UCSD-AML1 (cell line): ENCODE measurements at regions not wholly inside any gene's neighbourhood (a gene's known extent, or its start where the extent isn't known, plus 50 kb on each side); places are given as distances from the start of the nearest gene placed in this dataset.
"Not testable (repeated sequence)": the region's sequence is repeated elsewhere in the genome, so short reads cannot be mapped to it uniquely, and the experiment has no call there.

Experiments
- DNase-seq: peaks from one replicate; lab custom pipeline; 2025; ENCODE audit not compliant: unreplicated experiment; lab: John Stamatoyannopoulos, UW

DNA sequence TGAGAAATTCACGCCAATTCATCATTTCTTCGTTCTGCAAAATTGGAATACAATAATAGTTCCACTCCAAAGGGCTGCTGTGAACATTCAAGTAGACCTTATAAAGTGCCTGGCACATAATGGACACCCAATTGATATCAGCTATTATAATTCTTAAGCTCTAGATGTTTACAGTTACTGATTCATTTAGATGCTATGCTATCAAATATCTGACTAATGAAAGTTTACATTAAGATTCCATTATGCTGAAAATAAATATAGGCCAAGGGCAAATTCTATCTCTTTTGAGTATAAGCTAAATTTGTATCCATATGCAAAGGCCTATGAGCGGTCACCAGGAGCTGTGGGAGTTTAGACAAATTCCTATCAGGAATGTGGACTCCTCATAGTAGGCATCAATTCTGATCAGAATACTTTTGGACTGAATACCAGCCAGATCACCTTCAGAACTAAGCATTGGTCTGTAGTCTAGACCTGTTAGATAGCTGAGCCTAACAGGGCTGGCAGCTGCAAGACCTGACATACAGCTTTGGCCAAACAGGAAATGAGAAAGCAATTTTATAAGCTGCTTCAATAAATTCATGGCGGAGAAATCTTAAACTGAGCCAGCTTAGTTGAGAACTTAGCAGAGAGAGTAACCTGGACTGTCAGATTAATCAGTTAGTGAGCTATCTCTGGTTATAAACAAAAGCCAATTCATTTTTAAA lies 384.3 kb upstream of the ACTRT1 start:
- DNase-seq, result no peak

DNA sequence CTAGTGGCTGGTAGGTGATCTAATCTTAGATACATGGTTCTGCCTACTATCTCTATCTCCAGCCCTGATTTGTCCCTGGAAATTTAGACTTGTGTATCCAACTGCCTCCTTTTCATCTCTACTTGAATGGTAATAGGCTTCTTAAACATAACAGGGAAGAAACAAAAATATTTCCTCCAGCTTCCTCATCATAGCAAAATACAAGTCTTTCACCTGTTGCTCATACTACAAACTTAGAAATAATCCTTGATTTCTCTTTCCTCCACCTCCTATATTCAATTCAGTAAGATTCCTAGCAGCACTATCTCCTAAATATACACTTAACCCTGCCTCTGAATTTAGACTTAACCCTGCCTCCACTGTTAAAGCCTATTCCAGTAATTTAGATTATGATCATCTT lies 373.3 kb upstream of the ACTRT1 start:
- DNase-seq, result no peak

DNA sequence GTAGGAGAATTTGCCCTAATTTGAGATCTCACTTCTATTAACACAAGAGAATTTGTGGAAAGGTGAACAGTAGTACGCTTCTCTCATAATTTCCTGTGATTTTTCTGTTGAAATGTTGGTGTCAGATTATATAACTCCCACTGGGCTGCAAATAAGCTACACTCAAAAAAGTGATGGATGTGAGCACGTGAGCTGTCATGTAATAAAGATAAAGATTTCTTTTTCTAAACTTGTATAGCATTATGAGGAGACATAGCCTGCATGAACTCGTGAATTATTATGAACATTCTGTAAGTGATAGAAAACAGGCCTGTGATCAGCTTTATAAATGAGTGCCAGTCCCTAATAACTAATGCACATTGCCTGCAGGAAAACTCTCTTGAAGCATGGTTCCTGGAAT lies 356.6 kb upstream of the ACTRT1 start:
- DNase-seq, result no peak

DNA sequence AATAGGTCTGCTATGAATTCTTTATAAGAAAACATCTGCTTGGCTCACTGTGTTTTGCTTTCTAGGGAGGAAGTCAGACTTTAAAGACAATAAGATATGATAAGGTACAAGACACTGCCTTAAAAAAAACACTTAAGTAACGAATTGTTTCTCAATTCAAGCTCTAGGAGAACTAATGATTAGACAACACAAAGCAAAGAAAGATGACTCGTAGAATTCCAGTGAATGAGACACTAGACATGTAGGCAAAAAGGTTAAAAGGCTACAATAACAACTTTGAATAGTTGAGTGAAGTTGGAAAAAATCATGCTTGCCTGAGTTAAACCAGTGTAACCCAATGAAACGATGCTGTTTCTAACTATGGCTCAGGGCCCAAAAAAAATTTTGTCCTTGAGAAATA lies 344.4 kb upstream of the ACTRT1 start:
- no peak for DNase-seq

DNA sequence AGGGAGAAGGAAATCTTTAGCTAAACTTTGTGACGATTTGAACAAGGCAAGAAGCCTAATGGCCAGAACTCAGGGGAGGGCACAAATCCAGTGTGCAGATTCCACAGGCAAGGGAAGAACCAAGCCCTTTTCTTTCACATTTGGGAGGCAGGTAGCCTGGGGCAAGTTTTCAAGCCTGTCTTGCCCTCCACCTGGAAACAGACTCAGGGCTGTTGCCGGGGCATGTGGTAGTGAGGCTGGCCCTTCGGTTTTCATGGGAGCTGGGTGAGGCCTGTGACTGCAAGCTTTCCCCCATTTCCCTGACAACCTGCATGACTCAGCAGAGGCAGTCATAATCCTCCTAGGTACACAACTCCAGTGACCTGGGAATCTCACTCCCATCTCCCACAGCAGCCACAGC lies 331.6 kb upstream of the ACTRT1 start:
- DNase-seq, result not testable (repeated sequence)

- DNase-seq, result no peak
Measured at GRCh38 chrX:128365492-128365891, 313.3 kb upstream of the ACTRT1 start.

DNA sequence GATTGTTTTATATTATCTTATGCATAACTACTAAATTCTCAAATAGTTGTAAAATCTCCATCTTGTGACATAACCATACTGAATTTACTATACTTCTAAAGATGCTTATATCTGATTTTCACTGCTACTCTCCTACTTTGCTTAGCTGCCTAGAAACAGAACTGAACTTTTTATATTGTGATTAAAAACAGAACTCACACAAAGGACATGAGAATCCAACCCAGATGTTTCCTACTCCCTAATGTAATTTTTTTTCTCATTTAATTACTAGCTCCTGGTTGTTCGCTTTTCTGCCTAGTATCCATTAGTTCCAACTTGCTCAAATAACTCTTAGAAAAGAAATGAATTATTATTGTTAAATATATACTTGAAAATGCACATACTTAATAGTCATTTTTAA lies 283.5 kb upstream of the ACTRT1 start:
- DNase-seq, result no peak

DNA sequence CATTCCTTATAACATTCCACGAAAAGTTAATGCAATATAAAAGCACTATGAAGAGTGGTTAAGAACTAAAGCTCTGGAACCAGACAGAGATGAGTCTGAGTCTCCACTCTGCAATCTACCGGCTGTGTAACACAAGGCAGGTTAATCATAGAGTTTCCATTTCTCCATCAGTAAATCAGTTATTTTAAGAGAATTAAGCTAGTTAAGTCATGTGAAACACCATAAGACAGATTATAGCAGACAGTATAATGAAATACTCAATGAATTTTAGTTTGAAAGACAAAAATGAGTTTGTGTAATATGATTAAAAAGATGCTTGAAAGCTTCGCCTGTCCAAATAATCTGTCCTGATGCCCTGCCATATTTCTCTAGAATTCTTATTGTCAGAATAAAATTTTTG lies 282.6 kb upstream of the ACTRT1 start:
- DNase-seq, result no peak

DNA sequence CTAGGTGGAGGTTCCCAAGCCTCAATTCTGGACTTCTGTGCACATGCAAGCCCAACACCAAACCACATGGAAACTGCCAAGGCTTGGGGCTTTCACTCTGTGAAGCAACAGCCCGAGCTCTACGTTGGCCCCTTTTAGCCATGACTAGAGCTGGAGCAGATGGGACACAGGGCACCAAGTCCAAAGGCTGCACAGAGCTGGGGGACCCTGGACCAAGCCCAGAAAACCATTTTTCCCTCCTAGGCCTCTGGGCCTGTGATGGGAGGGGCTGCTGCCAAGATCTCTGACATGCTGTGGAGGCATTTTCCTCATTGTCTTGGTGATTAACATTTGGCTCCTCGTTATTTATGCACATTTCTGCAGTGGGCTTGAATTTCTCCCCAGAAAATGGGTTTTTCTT lies 258.7 kb upstream of the ACTRT1 start:
- no peak for DNase-seq

GRCh38 chrX:128309311-128309710 lies 257.1 kb upstream of the ACTRT1 start:
- DNase-seq, result no peak

GRCh38 chrX:128294198-128294597 lies 242.0 kb upstream of the ACTRT1 start:
- no peak for DNase-seq

DNA sequence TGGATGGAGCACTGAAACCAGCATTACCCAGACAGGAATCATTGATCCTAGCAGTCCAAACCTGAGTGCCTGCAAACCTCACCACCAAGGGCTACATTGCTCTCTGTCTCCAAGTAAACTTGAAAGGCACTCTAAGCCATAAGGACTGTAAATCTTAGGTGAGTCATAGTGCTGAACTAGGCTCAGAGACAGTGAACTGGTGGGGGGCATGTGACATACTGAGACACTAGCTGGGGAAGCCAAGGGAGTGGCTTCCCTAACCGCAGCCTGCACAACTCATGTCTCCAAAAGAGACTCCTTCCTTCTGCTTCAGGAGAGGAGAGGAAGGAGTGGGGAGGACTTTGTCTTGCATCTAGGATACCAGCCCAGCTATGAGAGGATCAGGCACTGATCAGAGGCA lies 235.5 kb upstream of the ACTRT1 start:
- no peak for DNase-seq

- DNase-seq, result no peak
Measured at GRCh38 chrX:128250621-128251020, 198.4 kb upstream of the ACTRT1 start.

- no peak for DNase-seq
Measured at GRCh38 chrX:128216364-128216763, 164.2 kb upstream of the ACTRT1 start.

DNA sequence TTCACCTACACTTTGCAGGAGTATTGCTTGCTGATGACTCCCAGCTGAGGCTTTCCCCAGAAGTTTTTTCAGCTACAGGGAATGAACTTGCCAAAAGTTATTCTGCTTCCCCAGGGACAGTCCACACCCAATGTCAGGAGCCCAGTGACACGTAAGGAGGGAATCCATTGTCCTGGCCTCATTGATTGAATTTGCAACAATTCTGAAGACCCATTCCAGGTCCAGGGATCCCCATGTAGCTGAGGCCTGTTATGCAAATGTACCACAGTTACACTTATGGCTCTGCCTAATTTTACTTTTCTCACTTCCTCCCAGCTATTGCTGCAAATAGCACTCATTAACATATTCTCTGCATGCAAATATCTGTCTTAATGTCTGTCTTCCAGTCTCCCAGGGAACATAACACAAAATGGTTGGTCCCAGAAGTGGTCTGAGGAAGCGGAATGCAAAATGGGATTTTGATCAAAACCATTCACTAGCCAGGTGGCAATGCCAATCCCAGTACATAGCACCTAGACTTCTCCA lies 113.7 kb upstream of the ACTRT1 start:
- DNase-seq, result no peak

DNA sequence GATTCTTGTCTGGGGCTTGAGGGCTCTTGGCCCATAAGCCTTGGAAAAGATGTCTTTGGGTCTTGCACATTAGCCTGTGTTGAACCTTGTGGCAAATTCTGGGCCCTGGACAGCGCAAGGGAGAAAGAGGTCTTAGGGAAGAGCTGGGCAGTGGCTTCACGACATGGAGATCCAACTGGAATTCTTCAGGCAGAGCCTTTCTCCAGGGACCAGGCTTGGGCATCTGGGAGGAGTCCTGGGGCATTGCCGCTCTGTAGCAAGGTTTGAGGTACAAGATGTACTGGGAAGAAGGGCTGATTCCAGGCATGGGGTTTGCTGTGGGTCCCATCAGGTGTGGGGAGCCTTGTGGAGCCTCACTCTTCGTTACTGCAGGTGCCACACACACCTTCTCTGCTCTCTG lies 104.0 kb upstream of the ACTRT1 start:
- DNase-seq, result no peak

DNA sequence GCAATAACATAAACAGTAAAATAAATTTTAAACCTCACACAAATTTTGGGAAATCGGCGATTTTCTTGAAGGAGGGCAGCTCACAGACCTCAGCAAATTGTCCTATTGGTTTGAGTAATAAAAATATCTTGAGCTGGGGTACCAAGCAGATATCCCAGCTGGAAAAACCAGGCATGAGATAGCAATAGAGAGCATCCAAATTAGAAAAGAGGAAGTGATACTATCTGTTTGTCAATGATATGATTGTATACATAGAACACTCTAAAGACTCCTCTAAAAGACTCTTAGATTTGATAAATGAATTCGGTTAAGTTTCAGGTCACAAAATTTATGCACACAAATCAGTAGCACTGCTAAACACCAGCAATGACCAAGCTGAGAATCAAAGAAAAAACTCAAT lies 90.5 kb upstream of the ACTRT1 start:
- no peak for DNase-seq

DNA sequence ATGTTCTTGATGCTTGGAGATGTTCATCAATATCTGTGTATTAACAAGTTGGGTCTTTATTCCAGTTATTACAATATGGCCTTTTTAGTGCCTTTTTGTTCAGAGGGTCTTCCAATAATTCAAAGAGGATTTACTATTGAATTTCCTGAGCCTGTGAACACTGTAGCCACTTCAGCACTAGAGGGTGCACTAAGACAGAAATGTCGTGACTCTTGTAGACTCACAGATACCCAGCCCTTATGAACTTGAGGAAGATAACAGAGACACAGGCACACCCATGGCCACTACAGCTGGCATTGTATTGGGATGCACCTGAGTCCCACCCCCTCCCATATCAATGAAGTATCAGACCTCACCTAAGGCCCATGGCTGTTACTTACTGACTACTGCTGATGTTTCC lies 54.4 kb upstream of the ACTRT1 start:
- no peak for DNase-seq

GRCh38 chrX:128105659-128106058 lies 53.5 kb upstream of the ACTRT1 start:
- DNase-seq, result no peak
